Suprapubic skin (tissue), 4 donors: ENCODE measurements at regions not wholly inside any gene's neighbourhood (a gene's known extent, or its start where the extent isn't known, plus 50 kb on each side); places are given as distances from the start of the nearest gene placed in this dataset.

Source experiments
- DNase-seq, 2 donors: peaks; one replicate each; pipeline ENCODE4 v3.0.0-alpha.2; 2019; ENCODE audit warnings: low spot score in 2 of 2
- H3K27ac ChIP-seq: fragments of 200-600 bp; sonication (generic); one replicate; pipeline ENCODE4 v1.5.1; 2019
- H3K27me3 ChIP-seq: fragments of 200-600 bp; sonication (generic); one replicate; pipeline ENCODE4 v1.5.1; 2019
- H3K36me3 ChIP-seq: fragments of 200-600 bp; sonication (generic); one replicate; pipeline ENCODE4 v1.5.1; 2019
- H3K4me1 ChIP-seq: fragments of 200-600 bp; sonication (generic); one replicate; pipeline ENCODE4 v1.5.1; 2019
- H3K4me3 ChIP-seq: fragments of 200-600 bp; sonication (generic); one replicate; pipeline ENCODE4 v1.5.1; 2019; ENCODE audit warnings: mild to moderate bottlenecking
- H3K9me3 ChIP-seq: fragments of 200-600 bp; sonication (generic); one replicate; pipeline ENCODE4 v1.5.1; 2019
- EP300 ChIP-seq: sonication (generic); formaldehyde crosslinking; IDR thresholded peaks from one replicate; pipeline ENCODE4 v1.6.1; 2017; ENCODE audit warnings: antibody characterized with exemption
- POLR2A ChIP-seq, 2 donors: fragments of 450-650 bp; IDR thresholded peaks; one replicate each; pipeline ENCODE4 v1.6.1; 2017; ENCODE audit warnings: antibody characterized with exemption in 2 of 2, mild to moderate bottlenecking in 2 of 2, moderate library complexity in 2 of 2
- POLR2AphosphoS5 ChIP-seq, 3 donors: sonication (generic); formaldehyde crosslinking; IDR thresholded peaks; one replicate each; pipeline ENCODE4 v1.6.1; 2017; ENCODE audit warnings: antibody characterized with exemption in 3 of 3
- WGBS: methylation state at CpG from one replicate; pipeline ENCODE4 v1.1.5; 2018; 5-methylcytosine and 5-hydroxymethylcytosine counted together
- TF ChIP-seq, protein P1 (sequence below), 2 donors: fragments of 200-600 bp in 1 of 2; fragments of 450-650 bp in 1 of 2; sonication (generic) in 1 of 2; IDR thresholded peaks; one replicate each; pipeline ENCODE4 v1.5.1; 2016 to 2019; ENCODE audit warnings: antibody characterized with exemption in 2 of 2, mild to moderate bottlenecking in 1 of 2, moderate library complexity in 1 of 2

DNA sequence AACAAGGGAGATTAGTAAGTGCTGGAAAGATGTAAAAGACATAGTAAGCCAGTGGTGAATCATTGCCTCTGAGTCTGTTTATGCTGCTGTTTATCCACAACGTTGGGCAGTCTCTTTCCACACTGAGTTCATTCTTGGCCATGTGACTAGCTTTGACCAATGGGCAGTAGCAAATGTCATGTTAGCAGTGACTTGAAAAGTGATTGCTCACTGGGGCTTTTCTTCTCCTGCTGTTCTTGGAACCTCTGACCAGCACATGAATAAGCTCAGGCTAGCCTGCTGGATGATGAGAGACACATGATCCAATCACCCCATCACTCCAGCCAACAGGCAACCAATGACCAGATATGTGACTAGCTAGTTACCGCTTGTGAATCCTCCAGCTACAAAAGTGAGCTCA, 360.4 kb downstream of the SLC4A3 start:
- H3K27ac ChIP-seq, result no peak overlapping the region
- TF ChIP-seq, protein P1, sequence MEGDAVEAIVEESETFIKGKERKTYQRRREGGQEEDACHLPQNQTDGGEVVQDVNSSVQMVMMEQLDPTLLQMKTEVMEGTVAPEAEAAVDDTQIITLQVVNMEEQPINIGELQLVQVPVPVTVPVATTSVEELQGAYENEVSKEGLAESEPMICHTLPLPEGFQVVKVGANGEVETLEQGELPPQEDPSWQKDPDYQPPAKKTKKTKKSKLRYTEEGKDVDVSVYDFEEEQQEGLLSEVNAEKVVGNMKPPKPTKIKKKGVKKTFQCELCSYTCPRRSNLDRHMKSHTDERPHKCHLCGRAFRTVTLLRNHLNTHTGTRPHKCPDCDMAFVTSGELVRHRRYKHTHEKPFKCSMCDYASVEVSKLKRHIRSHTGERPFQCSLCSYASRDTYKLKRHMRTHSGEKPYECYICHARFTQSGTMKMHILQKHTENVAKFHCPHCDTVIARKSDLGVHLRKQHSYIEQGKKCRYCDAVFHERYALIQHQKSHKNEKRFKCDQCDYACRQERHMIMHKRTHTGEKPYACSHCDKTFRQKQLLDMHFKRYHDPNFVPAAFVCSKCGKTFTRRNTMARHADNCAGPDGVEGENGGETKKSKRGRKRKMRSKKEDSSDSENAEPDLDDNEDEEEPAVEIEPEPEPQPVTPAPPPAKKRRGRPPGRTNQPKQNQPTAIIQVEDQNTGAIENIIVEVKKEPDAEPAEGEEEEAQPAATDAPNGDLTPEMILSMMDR (IDR thresholded peaks at IDR 0.05), result no peak
- TF ChIP-seq POLR2AphosphoS5 (IDR thresholded peaks at IDR 0.05), result no peak
- TF ChIP-seq POLR2A (IDR thresholded peaks at IDR 0.05), result no peak
- TF ChIP-seq EP300, result no peak
- no peak for DNase-seq

DNA sequence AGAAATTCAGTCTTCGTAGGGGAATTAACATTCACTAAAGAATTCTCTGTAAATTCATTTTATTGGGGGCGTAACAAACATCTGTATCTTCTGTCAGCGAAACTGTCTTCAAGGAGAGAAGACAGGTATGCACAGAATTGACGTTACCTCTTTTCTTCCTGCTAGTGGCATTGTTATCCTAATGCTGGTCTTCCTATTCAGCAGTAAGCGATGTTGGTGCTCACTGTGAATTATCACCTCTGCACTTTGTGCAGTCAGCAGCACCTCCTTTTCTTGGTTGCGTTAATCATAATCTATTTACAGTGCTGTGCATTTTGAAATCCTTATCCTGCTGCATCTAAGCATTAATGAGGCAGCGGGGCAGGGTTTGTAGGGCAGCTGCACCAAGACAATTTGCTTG, 362.3 kb downstream of the SLC4A3 start:
- Histone ChIP-seq H3K4me3 (no peak overlapping the region), H3K27ac (no peak overlapping the region), H3K27me3 (no peaks in the 10 kb centered on the region), H3K36me3 (no peaks in the 10 kb centered on the region), H3K9me3 (no peaks in the 10 kb centered on the region), H3K4me1 (no peaks in the 10 kb centered on the region)
- no peak for DNase-seq
- WGBS, result 87% methylated on average over 7 of the region's 7 CpGs
- TF ChIP-seq POLR2A (IDR thresholded peaks at IDR 0.05), result no peak
- TF ChIP-seq POLR2AphosphoS5 (IDR thresholded peaks at IDR 0.05), result no peak
- TF ChIP-seq, protein P1 (IDR thresholded peaks at IDR 0.05), result no peak
- no peak for TF ChIP-seq EP300

More for the DNA sequence above, 360.4 kb downstream of the SLC4A3 start:
- H3K36me3 ChIP-seq, result no peaks in the 10 kb centered on the region
- H3K4me3 ChIP-seq, result no peak overlapping the region
- no peaks in the 10 kb centered on the region for H3K27me3 ChIP-seq
- H3K9me3 ChIP-seq, result no peaks in the 10 kb centered on the region
- no peaks in the 10 kb centered on the region for H3K4me1 ChIP-seq
- WGBS, result 60% methylated on average over 2 of the region's 2 CpGs

DNA sequence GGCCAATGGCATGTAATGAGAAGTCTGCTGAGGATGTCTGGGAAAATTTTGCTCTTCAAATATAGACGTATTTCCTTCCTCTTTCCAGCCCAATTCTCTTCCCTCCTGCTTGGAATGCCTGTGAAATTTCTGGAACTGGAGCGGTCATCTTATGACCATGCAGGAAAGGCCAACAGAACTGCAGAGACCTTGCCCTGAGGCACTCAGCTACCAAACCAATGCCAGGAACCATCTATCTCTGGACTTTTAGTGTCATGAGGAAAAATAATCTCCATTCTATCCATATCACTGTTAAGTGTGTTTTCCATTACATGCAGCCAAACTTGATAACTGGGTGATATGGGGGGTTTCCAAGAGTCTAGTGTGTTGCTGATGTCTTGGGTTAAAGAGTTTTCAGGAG, 363.7 kb downstream of the SLC4A3 start:
- H3K4me1 ChIP-seq, result no peaks in the 10 kb centered on the region
- WGBS, result 84% methylated on average over 2 of the region's 2 CpGs
- TF ChIP-seq POLR2AphosphoS5 (IDR thresholded peaks at IDR 0.05) (no peak), POLR2A (IDR thresholded peaks at IDR 0.05) (no peak), EP300 (no peak)
- TF ChIP-seq, protein P1 (IDR thresholded peaks at IDR 0.05), result no peak

DNA sequence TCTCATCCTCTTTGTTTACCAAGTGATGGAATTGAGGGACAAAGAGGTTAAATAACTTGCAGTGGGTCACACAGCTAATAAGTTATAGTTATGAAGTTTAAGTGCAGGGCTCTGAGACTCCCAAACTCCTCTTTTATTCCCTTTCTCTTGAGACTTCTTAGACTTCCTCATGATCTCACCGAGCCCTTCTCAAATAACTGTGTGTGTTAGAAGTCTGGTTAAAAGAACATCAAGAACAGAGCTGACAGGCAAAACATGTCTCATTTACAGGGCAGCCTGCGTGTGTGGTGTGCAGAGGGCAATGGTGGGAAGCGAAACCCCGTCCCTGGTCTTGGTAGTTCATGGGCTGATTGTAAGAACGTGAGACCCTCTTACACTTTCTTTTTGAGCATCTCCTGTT, 368.0 kb downstream of the SLC4A3 start:
- Histone ChIP-seq H3K27ac (no peak overlapping the region), H3K4me3 (no peak overlapping the region), H3K9me3 (no peaks in the 10 kb centered on the region), H3K27me3 (no peaks in the 10 kb centered on the region), H3K4me1 (peaks cover 4% of the 10 kb centered on the region), H3K36me3 (no peaks in the 10 kb centered on the region)
- WGBS, result 91% methylated on average over 5 of the region's 5 CpGs
- TF ChIP-seq, protein P1 (IDR thresholded peaks at IDR 0.05), result no peak
- TF ChIP-seq POLR2AphosphoS5 (IDR thresholded peaks at IDR 0.05) (no peak), POLR2A (IDR thresholded peaks at IDR 0.05) (no peak), EP300 (no peak)
- no peak for DNase-seq

More for the DNA sequence above, 363.7 kb downstream of the SLC4A3 start:
- Histone ChIP-seq H3K4me3 (no peak overlapping the region), H3K9me3 (no peaks in the 10 kb centered on the region), H3K27me3 (no peaks in the 10 kb centered on the region), H3K36me3 (no peaks in the 10 kb centered on the region), H3K27ac (no peak overlapping the region)
- no peak for DNase-seq

- DNase-seq, result no peak
- no peak overlapping the region for H3K4me3 ChIP-seq
- no peaks in the 10 kb centered on the region for H3K36me3 ChIP-seq
- 77% methylated on average over 4 of the region's 4 CpGs for WGBS
- H3K27me3 ChIP-seq, result no peaks in the 10 kb centered on the region
- peaks cover 4% of the 10 kb centered on the region for H3K4me1 ChIP-seq
- no peak for TF ChIP-seq POLR2AphosphoS5 (IDR thresholded peaks at IDR 0.05)
- no peak for TF ChIP-seq POLR2A (IDR thresholded peaks at IDR 0.05)
- no peaks in the 10 kb centered on the region for H3K9me3 ChIP-seq
- H3K27ac ChIP-seq, result no peak overlapping the region
Measured at GRCh38 chr2:219995991-219996765, 368.7 kb downstream of the SLC4A3 start.
